ENCODE measurements at regions not wholly inside any gene's neighbourhood (a gene's known extent, or its start where the extent isn't known, plus 50 kb on each side); places are given as distances from the start of the nearest gene placed in this dataset. TPM values are rescaled to one million over a fixed set of nuclear protein-coding genes. Genes with fewer than 3 reads are reported as not detected.

DNA sequence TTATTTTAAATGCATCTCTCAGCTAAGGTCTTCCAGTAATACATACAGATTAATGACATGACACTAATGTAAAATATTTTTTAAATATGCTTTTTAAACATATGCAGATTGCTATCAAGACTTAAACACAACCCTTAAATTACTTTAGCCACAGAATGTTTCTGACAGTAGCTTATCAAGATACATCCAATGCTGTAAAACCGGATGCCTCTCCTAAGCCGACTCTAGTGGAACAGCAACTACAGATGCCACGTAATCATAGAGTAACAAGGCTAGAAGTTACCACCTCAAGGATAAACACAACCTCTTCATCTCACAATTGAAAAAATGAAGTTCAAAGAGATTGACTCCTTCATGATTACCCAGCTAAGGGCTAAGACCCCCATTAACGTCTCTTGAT, 68.4 kb downstream of the ZZZ3 start:
- Mint-ChIP-seq H3K9me3 (peaks cover 22% of the 10 kb centered on the region), H3K4me1 (no peaks in the 10 kb centered on the region), H3K27me3 (ENCODE audit: insufficient read depth, low read depth, poor library complexity) (no peaks in the 10 kb centered on the region), H3K36me3 (ENCODE audit: low read depth) (peaks cover 30% of the 10 kb centered on the region), H3K4me3 (no peak overlapping the region), H3K27ac (no peak overlapping the region)
- Histone ChIP-seq H3K36me3 (ENCODE audit: insufficient read depth) (no peaks in the 10 kb centered on the region), H3K4me3 (no peak overlapping the region), H3K4me2 (no peak overlapping the region), H3F3A (replicated peaks; ENCODE audit: low read depth) (no peaks in the 10 kb centered on the region), H4K20me1 (replicated peaks; ENCODE audit: insufficient read depth) (no peaks in the 10 kb centered on the region), H3K4me1 (ENCODE audit: insufficient read depth) (no peaks in the 10 kb centered on the region), H3K9me2 (ENCODE audit: insufficient read depth) (no peaks in the 10 kb centered on the region), H2AFZ (no peak overlapping the region), H3K27ac (ENCODE audit: low read depth) (no peak overlapping the region), H3K27me3 (ENCODE audit: insufficient read depth) (no peaks in the 10 kb centered on the region), H3K79me2 (replicated peaks; ENCODE audit: insufficient read depth) (peaks cover 35% of the 10 kb centered on the region)
- ATAC-seq: no peak
- DNase-seq (ENCODE audit: low spot score): no peak
- TF ChIP-seq ZNF331 (CRISPR knock-in tag; IDR thresholded peaks at IDR 0.05; ENCODE audit: low read depth) (no peak), EZH2phosphoT487 (IDR thresholded peaks at IDR 0.05; ENCODE audit: unreplicated experiment) (no peak), STAT1 (IDR thresholded peaks at IDR 0.05; ENCODE audit: unreplicated experiment) (no peak), NANOG (IDR thresholded peaks at IDR 0.05; ENCODE audit: borderline replicate concordance) (no peak), ZNF114 (CRISPR knock-in tag; IDR thresholded peaks at IDR 0.05) (no peak), EZH2 (IDR thresholded peaks at IDR 0.05; ENCODE audit: low read depth, unreplicated experiment) (no peak), CREB1 (CRISPR knock-in tag; IDR thresholded peaks at IDR 0.05; ENCODE audit: low read depth) (no peak)
- TF ChIP-seq, protein P1, sequence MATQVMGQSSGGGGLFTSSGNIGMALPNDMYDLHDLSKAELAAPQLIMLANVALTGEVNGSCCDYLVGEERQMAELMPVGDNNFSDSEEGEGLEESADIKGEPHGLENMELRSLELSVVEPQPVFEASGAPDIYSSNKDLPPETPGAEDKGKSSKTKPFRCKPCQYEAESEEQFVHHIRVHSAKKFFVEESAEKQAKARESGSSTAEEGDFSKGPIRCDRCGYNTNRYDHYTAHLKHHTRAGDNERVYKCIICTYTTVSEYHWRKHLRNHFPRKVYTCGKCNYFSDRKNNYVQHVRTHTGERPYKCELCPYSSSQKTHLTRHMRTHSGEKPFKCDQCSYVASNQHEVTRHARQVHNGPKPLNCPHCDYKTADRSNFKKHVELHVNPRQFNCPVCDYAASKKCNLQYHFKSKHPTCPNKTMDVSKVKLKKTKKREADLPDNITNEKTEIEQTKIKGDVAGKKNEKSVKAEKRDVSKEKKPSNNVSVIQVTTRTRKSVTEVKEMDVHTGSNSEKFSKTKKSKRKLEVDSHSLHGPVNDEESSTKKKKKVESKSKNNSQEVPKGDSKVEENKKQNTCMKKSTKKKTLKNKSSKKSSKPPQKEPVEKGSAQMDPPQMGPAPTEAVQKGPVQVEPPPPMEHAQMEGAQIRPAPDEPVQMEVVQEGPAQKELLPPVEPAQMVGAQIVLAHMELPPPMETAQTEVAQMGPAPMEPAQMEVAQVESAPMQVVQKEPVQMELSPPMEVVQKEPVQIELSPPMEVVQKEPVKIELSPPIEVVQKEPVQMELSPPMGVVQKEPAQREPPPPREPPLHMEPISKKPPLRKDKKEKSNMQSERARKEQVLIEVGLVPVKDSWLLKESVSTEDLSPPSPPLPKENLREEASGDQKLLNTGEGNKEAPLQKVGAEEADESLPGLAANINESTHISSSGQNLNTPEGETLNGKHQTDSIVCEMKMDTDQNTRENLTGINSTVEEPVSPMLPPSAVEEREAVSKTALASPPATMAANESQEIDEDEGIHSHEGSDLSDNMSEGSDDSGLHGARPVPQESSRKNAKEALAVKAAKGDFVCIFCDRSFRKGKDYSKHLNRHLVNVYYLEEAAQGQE (IDR thresholded peaks at IDR 0.05; ENCODE audit: unreplicated experiment): no peak
- TF ChIP-seq, protein P2, sequence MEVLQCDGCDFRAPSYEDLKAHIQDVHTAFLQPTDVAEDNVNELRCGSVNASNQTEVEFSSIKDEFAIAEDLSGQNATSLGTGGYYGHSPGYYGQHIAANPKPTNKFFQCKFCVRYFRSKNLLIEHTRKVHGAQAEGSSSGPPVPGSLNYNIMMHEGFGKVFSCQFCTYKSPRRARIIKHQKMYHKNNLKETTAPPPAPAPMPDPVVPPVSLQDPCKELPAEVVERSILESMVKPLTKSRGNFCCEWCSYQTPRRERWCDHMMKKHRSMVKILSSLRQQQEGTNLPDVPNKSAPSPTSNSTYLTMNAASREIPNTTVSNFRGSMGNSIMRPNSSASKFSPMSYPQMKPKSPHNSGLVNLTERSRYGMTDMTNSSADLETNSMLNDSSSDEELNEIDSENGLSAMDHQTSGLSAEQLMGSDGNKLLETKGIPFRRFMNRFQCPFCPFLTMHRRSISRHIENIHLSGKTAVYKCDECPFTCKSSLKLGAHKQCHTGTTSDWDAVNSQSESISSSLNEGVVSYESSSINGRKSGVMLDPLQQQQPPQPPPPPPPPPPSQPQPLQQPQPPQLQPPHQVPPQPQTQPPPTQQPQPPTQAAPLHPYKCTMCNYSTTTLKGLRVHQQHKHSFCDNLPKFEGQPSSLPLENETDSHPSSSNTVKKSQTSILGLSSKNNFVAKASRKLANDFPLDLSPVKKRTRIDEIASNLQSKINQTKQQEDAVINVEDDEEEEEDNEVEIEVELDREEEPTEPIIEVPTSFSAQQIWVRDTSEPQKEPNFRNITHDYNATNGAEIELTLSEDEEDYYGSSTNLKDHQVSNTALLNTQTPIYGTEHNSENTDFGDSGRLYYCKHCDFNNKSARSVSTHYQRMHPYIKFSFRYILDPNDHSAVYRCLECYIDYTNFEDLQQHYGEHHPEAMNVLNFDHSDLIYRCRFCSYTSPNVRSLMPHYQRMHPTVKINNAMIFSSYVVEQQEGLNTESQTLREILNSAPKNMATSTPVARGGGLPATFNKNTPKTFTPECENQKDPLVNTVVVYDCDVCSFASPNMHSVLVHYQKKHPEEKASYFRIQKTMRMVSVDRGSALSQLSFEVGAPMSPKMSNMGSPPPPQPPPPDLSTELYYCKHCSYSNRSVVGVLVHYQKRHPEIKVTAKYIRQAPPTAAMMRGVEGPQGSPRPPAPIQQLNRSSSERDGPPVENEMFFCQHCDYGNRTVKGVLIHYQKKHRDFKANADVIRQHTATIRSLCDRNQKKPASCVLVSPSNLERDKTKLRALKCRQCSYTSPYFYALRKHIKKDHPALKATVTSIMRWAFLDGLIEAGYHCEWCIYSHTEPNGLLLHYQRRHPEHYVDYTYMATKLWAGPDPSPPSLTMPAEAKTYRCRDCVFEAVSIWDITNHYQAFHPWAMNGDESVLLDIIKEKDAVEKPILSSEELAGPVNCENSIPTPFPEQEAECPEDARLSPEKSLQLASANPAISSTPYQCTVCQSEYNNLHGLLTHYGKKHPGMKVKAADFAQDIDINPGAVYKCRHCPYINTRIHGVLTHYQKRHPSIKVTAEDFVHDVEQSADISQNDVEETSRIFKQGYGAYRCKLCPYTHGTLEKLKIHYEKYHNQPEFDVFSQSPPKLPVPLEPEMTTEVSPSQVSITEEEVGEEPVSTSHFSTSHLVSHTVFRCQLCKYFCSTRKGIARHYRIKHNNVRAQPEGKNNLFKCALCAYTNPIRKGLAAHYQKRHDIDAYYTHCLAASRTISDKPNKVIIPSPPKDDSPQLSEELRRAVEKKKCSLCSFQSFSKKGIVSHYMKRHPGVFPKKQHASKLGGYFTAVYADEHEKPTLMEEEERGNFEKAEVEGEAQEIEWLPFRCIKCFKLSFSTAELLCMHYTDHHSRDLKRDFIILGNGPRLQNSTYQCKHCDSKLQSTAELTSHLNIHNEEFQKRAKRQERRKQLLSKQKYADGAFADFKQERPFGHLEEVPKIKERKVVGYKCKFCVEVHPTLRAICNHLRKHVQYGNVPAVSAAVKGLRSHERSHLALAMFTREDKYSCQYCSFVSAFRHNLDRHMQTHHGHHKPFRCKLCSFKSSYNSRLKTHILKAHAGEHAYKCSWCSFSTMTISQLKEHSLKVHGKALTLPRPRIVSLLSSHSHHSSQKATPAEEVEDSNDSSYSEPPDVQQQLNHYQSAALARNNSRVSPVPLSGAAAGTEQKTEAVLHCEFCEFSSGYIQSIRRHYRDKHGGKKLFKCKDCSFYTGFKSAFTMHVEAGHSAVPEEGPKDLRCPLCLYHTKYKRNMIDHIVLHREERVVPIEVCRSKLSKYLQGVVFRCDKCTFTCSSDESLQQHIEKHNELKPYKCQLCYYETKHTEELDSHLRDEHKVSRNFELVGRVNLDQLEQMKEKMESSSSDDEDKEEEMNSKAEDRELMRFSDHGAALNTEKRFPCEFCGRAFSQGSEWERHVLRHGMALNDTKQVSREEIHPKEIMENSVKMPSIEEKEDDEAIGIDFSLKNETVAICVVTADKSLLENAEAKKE (CRISPR knock-in tag; IDR thresholded peaks at IDR 0.05): no peak

Small RNA genes in the stretch of these regions (small RNA-seq; reads per million reads assigned to genes)
- not detected for gene RNA5SP20 (ENCODE audit: low replicate concordance)

All from GM23338 (cell line).